ENCODE measurements at regions not wholly inside any gene's neighbourhood (a gene's known extent, or its start where the extent isn't known, plus 50 kb on each side); places are given as distances from the start of the nearest gene placed in this dataset.
"Not testable (repeated sequence)": the region's sequence is repeated elsewhere in the genome, so short reads cannot be mapped to it uniquely, and the experiment has no call there.

DNA sequence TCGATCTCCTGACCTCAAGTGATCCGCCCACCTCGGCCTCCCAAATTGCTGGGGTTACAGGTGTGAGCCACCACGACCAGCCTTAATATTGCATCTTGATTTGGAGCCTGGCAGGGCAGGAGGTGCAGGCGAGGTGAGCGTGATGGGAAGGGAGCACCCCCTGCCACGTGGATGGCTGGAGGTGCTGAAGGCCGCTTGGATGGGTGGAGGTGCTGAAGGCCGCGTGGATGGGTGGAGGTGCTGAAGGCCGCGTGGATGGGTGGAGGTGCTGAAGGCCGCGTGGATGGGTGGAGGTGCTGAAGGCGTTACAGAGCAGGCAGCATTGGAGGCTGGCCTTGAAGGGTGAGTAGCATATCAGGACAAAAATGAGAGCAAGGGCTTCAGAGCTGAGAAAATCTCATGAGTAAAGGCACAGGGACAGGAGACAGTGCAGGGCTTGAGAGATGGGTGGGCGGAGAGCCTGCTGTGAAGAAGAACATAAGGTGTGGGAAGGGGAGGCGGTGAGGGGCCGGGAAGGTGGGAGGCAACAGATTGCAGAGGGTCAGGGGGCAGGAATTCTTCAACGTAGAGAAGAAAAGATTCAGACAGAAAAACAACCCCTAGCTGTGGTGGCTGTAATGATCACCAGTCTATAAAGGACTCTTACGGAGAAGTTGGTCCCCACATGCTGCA, 101.7 kb upstream of the SEC14L1 start:
- DNase-seq: no peak

DNA sequence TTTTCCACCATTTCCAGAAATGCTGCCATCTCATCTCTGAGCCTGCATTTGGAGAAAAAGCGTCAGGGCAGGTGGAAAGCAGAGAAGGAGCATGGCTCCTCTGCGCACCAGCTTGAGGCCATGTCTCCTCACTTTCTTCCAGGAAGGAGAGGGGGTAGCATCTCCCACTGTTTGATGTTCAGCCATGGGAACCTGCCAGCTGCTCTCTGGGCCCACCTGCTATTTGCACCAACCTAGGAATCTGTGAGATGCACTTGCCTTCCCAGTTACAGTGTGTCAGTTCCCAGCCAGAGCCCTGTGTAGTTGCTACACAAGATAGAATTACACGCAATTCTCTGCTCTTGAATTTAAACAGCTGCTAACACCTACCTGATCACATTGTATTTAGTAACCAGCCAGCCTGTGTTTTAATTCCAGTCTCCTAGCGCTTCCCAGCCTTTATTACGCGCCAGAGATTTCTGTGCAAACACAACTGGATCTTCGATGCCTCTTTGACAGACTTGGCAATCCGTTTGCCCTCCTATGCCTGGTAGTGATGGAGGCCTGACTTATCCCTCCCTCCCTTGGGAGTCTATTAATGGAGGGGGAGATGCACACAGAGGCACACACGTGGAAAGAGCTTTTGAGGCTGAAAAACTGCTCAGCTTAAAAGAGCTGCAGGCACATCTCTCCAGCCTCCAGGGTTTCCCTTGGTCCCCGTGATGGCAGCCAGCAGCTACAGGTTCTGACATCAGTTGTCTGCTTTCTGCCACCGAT, 98.1 kb upstream of the SEC14L1 start:
- DNase-seq: no peak

DNA sequence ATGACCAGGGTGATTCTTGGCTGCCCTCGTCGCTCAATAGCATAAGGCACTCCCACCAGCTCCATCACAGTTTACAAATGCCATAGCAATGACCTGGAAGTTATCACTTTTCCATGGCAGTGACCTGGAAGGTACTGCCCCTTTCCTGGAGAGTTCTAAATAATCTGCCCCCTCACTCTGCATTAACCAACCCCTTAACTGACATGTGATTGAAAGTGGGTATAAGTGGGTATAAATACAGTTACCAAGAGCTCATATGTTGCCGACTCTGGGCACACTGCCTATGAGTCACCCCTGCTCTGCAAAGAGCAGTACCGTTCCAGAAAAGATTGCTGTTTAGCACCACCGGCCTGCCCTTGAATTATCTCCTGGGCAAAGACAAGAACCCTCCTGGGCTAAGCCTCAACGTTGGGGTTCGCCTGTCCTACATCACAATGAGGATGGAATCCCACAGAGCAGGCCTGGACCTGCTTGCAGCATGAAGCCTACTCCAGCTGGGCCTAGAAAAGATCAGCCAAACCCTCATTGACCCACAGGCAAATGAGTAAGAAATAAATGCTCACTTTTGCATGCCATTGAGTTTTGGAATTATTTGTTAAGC, 95.2 kb upstream of the SEC14L1 start:
- no peak for DNase-seq

DNA sequence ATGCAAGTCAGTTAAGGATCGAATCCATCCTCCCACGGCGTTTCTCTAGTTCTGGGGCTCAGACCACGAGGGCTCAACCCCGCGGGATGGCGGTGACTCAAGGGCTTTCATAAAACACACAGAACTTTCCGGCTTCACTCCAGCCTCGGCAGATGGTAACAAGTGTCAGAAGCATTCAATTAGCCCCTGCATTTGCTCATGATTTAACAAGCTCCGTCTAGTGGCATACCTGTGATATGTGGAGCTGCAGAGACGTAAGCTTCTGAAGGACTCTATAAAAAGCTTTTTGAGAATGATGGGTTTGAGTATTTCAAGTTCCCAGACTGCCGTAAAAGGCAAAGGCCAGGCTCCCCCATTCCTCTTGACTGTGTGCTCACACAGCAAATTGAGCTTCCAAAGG, 91.3 kb upstream of the SEC14L1 start:
- no peak for DNase-seq

DNA sequence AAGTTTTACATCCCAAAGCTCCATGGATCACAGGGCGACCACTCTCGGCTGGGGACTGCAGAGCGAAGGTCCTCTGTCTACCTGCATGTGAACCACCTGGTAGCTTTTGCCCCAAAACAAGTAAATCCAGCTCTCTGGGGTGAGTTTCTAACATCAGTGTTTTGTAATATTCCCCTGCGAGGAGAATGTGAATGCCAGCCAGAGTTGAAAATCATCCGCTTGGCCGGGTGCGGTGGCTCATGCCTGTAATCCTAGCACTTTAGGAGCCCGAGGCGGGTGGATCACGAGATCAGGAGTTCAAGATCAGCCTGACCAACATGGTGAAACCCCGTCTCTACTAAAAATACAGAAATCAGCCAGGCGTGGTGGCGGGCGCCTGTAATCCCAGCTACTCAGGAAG, 89.9 kb upstream of the SEC14L1 start:
- DNase-seq: not testable (repeated sequence)

DNA sequence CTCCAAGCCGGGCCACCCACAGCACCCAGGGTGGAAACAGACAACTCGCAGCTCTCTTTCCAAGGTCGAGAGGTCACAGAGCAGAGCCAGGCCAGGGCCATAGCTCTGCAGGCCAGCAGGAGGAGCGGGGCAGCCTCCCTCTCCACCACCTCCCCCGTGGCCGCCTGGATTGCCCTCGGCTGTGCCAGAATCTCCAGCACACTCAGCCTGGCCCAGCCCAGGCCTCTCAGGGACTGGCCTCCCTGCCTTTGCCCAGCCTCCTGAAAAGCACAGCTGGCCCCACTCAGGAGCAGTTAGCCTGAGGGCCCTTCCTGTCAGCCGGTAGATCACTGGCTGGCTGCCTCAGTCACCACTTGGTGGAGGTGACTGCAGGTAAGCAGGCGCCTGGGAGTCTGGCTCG, 85.8 kb upstream of the SEC14L1 start:
- DNase-seq: no peak

DNA sequence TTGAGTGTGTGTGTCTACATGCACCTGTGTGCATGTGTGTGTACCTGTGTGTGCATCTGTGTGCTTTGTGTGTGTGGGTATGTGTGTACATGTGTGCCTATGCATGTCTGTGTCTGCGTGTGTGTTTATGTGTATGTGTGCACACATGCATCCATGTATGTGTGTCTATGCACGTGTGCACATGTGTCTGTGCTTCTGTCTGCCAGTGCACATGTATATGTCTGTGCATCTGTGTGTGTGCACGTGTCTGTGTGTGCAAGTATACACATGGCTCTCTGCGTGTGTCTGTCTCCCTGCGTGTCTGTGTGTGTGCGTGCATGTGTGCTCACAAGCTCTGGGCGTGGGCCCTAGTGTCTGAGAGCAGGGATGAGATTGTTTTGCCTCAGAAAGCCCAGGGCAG, 85.3 kb upstream of the SEC14L1 start:
- DNase-seq: no peak

DNA sequence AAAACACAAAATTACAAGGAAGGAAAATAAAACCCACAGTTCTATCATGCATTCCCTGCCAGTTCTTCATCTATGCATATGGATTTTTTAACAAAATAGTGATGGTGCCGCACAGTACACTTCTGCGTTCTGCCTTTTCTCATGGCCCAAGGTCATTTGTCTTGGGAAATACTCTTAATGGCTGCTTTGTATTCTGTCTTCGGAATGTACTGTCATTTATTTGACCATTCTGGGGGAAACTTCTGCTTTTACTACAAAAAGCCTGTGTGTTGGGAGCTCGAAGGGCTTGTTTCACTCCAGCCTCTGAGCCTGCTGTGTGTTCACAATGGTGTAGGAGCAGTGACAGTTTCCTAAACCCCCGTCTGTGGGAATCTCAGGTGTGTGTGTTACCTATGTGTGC, 82.8 kb upstream of the SEC14L1 start:
- no peak for DNase-seq

DNA sequence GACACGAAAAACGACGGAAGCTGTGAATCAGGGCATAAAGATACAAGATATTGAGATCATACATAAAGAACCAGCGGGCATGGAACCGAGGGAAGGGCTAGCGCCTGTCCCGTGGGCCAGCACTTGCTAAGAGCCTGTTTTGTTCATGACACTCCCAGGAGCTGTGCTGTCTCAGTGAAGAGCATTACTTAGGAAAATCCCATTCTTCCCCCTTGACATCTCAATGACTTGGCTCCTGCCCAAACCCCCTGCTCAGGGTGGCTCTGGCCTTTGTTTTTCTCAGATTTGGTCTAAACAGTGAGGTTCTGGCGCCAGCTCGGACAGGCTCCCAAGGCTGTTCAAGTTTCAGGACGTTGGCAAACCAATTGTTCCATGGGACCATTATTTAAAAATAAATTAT, 79.1 kb upstream of the SEC14L1 start:
- no peak for DNase-seq

DNA sequence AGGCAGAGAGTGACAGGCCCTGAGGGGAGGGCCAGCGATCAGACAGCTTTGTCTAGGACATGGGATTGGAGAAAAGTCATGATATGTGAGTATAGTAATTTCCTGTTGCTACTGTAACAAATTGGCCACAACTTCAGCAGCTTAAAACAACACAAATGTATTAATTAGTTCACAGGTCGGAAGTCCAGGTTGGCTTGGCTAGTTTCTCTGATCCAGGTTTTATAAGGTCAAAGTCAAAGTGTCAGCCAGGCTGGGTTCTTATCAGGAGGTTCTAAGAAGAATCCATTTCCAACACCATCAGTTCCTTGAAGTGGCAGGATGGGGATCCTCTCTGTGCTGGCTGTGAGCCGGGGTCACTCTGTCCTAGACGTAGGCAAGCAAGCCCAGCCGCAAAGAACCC, 76.2 kb upstream of the SEC14L1 start:
- no peak for DNase-seq

DNA sequence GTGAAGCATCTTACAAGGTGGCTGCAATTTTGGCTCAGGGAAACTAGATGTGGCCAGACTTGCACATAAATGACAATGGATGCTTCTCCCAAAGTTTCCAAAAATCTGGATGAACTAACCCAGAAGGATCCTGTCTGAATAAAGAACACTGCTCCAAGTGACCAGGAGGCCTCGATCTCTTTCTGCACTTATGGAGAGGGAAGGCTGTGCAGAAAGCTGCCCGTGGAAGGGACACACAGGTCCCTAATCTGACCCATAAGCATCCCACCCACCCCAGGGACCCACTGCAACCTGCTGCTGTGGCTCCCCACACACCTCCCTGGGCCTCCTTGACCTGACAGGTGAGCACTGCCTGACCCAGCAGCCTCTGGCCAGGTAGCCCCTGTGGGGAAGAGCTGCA, 74.6 kb upstream of the SEC14L1 start:
- no peak for DNase-seq

DNA sequence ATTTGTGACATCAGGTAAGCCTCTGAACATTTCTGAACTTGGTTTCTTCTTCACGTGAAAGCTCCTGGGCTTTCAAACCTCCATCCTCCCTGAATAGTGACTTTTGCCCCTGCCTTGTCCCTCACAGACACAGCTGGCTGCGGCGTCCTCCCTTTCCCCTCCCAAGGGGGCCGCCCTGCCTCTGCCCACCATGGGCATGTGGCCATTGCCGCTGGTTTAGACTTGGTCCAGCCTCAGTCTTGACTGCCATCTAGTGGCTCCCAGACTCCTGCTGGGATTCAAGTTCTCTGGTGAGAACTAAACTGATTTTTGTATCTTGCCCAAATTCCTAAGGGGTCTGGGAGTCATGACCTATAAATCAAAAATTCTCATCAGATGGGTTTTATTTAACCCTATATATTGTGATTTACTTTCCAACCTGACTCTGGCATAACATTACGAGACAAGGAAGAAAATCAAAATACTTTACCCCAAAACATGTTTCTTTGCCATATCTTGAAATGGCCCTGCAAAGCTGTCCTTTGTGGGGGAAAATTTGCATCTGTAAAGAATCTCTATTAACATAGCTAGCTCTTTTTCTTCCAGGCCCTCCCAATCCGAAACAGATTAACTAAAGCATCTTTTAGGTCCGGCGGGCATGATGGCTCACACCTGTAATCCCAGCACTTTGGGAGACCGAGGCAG, 73.9 kb upstream of the SEC14L1 start:
- not testable (repeated sequence) for DNase-seq

DNA sequence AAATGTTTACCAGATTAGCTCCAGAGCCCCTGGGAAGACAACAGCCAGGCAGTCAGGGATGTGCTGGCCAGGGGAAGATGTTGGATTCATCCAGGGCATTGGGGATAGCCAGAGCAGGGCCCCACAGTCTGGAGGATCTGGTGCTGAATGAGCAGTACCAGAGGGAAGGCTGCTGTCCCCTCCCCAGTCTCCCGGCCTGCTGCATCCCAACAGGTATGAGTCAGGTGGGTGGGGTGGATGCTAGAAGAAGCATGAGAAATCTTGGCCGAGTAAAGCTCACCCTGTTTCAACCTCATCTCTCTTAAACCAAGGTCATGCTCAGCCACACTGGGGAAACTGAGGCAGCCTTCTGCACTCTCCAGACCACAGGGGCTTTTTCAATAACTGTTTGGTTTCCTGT, 71.9 kb upstream of the SEC14L1 start:
- no peak for DNase-seq

DNA sequence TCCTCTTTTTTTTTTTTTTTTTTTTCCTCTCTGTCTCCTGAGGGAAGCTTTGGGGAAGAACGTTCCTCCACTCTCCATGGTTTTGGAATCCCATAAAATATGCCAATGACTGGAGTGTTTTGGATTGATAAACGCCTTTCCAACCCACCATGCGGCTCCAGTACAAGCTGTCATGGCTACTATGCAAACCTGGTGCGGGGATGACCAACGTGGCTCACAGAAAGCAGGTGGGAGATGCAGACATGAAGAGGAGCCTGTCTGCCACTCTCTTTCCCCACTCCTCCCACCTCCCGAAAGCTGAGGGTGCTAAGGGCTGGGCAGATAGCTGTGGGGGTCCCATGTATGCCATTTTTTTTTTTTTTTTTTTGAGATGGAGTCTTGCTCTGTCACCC, 69.9 kb upstream of the SEC14L1 start:
- DNase-seq: no peak

DNA sequence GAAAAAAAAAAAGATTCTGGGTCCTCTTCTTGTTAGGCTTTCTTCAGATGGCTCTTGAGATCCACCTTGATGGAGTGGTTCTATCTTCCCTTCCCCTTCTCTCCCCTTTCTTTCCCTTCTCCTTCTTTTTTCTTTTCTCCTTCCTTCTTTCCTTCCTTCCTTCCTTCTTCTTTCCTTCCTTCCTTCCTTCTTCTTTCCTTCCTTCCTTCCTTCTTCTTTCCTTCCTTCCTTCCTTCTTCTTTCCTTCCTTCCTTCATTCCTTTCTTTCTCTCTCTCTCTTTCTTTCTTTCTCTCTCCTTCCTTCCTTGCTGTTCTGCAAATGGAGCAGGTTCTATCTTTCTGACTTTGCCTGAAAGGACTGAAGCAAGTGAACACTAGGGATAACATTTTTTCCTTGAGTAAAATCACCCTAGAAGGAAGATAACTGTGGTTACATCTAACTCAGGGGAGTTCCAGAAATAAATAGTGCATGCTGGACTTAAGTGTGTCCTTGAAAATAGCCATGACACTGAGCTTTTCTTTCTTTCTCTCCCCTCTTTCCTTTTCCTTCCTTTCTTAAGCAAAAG, 68.8 kb upstream of the SEC14L1 start:
- no peak for DNase-seq

DNA sequence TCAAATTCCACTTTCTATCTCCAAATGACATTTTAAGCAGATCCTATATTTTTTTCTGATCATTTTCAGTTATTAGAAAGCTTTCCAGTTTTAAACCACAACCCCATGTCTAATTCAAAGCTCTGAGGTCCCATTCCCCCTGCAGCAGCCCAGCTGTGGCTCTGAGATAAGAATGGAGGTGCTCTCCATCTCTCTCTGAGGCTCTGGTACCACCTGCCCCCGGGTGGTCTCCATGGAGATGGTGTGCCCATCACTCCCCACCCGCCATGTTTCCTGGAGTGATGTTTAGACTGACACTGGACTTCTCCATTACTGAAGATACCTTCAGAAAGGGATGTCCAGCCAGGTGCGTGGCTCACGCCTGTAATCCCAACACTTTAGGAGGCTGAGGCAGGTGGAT, 68.1 kb upstream of the SEC14L1 start:
- DNase-seq: no peak

DNA sequence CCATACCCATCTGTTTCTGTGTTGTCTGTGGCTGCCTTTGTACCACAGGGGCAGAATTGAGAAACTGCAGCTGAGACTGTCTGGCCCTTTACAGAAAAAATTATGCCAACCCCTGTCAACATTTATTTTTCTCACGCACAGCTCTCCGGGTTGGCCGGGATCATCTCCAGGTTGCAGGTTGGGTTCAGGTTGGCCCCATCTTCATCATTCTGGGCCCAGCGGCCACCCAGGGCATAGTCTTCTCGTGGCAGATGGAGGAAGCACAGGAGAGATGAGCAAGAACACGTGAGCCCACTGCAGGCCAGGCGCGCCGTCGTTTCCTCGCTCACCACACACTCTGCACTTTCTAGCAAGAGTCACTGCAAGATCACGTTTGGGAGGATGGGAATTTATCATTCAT, 66.1 kb upstream of the SEC14L1 start:
- no peak for DNase-seq

DNA sequence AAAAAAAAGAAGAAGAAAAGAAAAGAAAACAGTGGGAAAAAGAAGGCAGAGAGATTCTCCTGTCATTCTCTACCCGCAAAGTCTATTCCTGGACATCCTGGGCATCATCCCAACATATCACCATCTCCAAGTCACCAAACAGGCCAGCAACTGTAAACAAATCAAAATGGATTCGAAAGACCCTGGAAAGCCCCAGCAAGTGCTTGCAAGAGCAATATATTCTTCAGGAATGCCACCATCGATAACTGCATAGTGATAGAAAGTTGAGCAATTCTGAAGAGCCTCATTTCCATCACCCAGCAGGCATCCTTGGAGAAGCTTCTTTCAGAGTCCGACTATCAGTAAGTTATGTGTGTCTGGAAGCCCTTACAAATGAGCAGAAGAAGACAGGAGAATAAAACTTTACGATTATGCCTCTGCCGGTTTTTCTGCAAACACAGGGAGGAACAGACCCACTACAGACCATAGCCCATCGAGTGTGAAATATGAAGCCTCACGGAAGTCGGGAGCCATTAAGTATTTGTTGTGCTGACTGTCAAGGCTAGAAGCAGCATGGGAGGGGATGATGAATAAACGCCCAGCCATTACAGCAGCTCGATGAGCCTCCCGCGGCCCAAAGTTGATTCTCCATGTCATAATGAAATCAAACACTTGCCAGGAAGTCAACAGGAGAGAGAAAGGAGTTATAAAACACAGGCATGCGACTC, 64.5 kb upstream of the SEC14L1 start:
- DNase-seq: no peak

DNA sequence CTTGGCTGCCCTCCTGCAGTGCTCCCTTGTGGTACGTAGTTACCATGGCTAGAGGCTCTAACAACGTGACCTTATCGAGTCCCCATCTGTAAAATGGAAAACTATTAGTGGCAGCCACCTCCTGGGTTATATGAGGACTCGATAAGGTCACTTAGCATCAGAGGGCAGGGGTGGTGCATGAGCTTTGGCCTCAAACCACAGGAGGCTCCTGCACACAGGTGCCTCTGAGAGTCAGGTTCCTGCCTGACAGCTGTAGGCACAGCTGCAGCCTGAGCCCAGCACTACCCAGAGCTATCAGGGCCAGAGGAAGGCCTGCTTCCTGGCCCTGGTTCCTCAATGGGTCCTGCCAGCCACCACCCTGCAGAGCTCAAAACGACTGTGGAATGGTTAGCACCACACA, 57.2 kb upstream of the SEC14L1 start:
- DNase-seq: no peak

DNA sequence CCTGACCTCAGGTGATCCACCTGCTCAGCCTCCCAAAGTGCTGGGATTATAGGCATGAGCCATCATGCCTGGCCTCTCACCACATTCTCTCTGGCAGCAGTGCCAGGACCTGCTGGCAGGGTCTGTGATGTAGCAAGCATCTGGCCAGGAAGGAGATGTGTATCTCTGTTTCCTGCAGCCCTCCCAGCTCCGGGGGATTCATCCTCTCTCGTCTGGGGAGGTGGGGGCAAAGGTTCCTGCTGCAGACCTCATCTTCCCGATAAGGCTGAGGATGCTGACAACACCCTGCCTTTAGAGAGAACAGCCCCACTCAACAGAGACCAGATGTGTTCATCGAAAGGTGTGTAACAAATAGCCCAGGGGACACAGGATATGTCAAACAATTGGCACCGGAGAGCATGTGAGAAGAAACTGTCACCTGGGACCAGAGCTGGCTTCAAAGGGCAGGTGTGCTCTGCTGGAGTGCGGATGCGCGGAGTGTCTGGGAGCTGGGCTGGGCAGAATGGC, 54.8 kb upstream of the SEC14L1 start:
- DNase-seq: no peak

DNA sequence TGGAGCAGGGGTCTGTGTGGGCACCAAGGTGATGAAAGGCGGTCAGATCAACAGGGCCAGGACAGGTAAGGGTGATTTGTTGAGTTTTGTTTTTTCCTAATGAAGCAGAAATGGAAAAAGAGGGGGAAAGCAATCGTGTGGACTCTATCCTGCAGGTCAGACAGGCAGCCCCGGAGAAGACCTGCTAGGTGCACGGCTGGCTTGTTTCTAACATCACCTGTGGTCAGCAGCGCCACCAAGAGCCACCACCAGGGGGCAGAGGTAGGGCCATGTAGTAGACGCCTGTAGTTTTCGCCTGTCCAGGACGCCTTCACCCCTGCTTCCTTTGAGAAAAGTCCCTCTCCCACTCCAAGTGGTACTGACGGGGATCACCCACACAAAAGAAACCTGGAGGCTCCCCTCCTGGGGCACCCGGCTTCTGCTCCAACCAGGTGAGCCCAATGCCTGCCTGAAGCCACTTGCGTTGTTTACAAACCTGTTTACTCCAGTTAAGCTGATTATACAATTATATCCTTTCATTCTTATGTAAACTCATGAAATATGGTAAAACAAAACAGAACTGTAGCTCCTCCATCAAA, 54.2 kb upstream of the SEC14L1 start:
- no peak for DNase-seq
